GM04503 (cell line): ENCODE measurements at regions not wholly inside any gene's neighbourhood (a gene's known extent, or its start where the extent isn't known, plus 50 kb on each side); places are given as distances from the start of the nearest gene placed in this dataset.
A peak's percentile ranks its signal among the peaks of the same experiment; 100 is the strongest.

ENCODE experiments used
- DNase-seq: peaks from one replicate; pipeline ENCODE4 v3.0.0-alpha.2; 2012; ENCODE audit warnings: low read depth

DNA sequence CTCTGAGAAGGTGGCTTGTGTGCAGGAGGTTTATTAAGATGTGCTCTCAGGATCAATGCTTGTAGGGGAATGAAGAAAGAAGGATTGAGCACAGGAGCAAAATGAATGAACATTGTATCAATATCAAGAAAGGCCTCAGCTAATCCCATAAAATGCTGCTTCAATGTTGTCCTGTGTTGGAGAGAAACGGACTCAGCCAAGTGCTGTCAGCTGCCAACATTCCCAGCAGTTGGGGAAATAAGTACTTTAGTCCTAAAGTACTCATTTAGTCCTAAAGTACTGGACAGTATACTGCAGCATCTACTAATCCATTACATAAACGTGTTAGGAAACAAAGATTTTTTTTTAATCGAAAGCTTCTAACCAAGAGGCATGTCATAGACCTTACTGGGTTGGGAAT, 255.9 kb downstream of the SEC23A start:
- DNase-seq: no peak

GRCh38 chr14:38839694-38840365, 263.2 kb downstream of the SEC23A start:
- DNase-seq: peak; percentile 10

DNA sequence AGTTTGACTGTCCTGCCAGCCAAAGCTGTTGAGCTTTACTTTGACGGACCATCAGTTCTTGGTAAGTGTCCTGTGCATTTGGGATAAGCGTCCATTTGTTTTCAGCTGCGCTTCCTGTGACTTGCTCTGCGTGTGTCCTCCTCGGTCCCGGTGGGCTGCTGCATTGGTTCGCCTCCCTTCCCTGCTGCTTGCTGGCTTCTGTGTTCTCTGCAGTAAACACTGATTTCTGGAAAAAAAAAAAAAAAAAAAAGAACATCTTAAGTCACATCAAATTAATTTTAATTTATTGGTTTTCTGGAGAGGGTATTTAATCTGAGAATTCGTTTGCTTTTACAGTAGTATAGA, 264.1 kb downstream of the SEC23A start:
- no peak for DNase-seq

- no peak for DNase-seq
Measured at GRCh38 chr14:38838049-38838978, 264.7 kb downstream of the SEC23A start.

DNA sequence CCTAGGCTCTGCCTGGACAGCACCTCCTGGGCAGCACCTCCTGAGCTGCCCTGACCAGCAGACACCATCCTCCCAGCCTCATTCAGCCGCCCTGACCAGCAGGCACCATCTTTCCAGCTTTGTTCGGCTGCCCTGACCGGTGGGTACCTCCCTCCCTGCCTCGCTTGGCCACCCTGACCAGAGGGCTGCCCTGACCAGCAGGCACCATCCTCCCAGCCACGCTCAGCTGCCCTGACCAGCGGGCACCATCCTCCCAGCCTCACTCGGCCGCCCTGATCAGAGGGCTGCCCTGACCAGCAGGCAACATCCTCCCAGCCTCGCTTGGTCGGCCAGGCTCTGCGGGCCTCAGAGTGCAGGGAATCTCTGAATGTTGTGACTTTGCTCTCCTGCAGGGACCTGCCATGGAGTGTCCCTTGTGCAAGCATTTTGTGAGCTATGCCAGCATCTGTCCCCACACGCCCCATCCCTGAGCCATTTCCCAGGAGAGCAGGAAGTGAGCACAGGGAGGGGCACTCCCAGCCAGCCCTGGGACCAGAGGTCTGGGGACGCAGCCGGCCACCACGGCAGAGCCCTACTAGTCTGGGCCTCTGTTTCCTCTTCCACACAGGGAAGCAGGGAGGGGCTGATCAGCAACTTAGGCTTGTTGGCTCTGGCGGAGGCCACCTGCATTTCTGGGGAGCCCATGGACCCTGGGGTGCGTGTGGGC, 265.5 kb downstream of the SEC23A start:
- DNase-seq: no peak

DNA sequence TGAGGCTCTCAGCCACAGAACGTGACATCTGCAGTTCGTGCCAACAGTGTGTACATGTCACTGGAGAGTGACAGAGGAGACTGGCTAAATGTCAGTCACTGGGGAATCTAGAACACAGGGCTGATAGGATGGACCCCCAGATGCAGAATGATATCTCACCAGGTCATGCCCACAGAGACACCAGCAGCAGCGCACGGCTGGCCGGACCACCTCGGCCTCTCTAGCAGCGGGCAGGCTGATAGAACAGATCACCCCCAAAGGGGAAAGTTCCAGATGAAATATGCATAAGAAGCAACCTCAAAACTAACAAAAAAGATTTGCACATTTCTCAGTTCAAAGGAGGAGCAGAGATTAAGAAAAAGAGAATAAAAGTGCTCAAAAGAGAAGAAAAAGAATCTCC, 266.5 kb downstream of the SEC23A start:
- no peak for DNase-seq

DNA sequence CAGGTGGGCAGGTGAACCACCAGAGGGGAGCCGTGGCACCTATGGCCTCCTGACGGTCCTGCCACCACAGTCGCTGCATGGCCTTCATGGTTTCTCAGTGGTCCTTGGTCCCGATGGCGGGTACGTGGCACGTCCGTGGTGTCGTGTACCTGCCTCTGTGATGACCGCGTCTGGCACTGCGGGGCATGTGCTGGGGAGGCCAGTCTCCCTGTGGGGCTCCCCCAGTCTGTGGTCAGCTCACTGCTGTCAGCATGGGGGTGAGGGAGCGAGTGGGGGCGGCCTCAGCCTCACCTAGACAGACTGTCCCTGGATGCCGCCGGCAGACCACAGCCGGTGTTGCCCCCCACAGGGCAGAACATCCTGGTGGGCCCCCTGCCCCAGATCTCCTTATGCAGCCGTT, 267.2 kb downstream of the SEC23A start:
- no peak for DNase-seq

DNA sequence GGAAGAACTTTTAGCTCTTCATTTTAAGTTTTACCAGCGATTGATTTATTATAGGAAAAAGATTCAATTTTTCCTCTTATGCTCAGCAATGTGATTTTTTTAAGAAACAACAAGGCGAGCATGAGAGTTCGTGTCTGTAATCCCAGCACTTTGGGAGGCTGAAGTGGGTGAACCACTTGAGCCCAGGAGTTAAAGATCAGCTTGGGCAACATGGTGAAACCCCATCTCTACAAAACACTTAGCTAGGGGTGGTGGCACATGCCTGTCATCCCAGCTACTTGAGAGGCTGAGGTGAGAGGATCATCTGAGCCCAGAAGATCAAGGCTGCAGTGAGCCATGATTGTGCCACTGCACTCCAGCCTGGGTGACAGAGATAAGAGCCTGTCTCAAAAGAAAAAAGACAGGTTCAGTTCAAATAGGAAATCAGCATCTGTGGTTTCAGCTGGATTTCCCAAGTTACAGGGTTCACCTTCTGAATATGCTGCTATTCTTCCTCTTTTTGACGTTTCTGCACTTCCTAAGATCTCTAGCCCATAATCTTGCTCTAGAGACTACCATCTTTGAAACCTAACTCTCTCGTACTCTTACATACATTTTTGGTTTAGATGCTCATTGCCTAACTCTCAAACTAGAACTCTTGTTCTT, 274.7 kb downstream of the SEC23A start:
- no peak for DNase-seq

DNA sequence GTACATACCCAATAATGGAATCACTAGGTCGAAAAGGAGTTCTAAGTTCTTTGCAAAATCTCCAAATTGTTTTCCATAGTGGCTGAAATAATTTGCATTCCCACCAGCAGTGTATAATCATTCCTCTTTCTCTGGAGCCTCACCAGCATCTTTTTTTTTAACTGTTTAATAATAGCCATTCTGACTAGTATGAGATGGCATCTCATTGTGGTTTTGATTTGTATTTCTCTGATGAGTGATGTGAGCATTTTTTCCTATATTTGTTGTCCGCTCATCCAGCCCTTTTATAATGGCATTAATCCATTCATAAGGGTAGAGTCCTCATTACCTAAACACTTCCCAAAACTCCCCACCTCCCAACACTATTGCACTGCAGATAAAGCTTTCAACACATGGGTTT, 278.3 kb downstream of the SEC23A start:
- DNase-seq: peak; percentile 23

DNA sequence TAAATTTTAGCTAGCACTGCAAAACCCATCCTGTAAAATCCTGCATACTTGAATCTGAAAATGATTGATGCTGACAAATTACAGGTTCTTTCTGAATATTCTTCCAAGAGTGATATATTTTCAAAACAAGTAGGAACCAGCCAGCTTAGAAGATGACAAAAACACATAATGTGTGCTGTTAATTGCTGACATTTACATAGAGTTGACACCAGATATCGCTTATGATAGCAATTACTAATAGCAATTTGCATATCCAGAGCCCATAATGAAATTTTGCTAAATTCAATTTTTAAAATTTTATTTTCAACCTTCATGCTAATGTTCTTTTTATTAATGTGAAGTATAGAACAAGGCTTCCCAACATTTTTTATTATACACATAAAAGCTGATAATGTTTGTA, 284.5 kb downstream of the SEC23A start:
- no peak for DNase-seq

GRCh38 chr14:38808734-38809455, 294.1 kb downstream of the SEC23A start:
- DNase-seq: no peak

GRCh38 chr14:38799671-38800070, 303.4 kb downstream of the SEC23A start:
- no peak for DNase-seq

- DNase-seq: no peak
Measured at GRCh38 chr14:38794677-38795076, 308.4 kb downstream of the SEC23A start.

- DNase-seq: no peak
Measured at GRCh38 chr14:38791862-38792261, 311.2 kb downstream of the SEC23A start.

GRCh38 chr14:38790916-38791315, 312.1 kb downstream of the SEC23A start:
- DNase-seq: peak; percentile 17

- no peak for DNase-seq
Measured at GRCh38 chr14:38789805-38790204, 313.2 kb downstream of the SEC23A start.

- no peak for DNase-seq
Measured at GRCh38 chr14:38788060-38788459, 315.0 kb downstream of the SEC23A start.

DNA sequence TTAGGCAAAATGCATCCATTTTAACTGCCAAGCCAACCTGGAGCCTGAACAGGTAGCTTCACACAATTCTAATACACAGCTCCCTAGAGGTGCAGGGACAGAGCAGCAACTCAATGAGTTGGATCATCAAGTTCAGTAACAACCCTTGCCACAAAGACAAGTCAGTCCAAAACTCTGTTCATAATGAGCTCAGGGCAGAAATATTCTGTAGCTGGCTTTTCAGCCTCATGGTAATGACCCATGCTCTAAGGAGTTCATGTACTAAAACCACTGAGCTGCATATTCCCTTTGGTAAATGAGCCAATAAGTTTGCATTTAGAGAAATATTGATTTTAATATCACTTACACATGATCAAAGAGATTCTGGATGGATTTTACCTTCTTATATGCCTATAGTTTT, 316.1 kb downstream of the SEC23A start:
- DNase-seq: peak; percentile 11

- DNase-seq: no peak
Measured at GRCh38 chr14:38777401-38777800, 325.6 kb downstream of the SEC23A start.

GRCh38 chr14:38775986-38776385, 327.0 kb downstream of the SEC23A start:
- DNase-seq: no peak

DNA sequence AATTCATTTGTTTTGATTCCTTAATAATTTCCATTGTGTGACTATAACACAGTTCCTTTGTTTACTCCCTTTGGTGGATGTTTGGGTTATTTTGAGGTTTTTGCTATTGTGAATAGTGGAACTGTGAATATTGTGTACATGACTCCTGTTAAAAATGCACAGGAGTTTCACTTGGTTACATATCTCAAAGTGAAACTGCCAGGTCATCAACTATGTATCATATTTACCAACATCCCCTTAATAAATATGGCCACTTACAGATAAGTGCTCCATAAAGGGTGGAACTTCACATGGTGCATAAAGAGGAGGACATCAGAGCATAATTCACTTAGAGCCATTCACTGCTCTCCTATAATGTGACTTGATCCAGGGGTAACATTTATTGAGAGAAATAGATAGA, 328.9 kb downstream of the SEC23A start:
- DNase-seq: no peak

- no peak for DNase-seq
Measured at GRCh38 chr14:38770251-38770650, 332.8 kb downstream of the SEC23A start.
